Neural crest cell (in vitro differentiated cells): ENCODE measurements at regions not wholly inside any gene's neighbourhood (a gene's known extent, or its start where the extent isn't known, plus 50 kb on each side); places are given as distances from the start of the nearest gene placed in this dataset.

Experiments
- DNase-seq: peaks from one replicate; pipeline ENCODE4 v3.0.0; 2021; ENCODE audit warnings: low read depth, mixed read lengths, low spot score
- H3K27ac Mint-ChIP-seq: one replicate; pipeline ENCODE4 v1.8.0; 2021; ENCODE audit warnings: mild to moderate bottlenecking, mixed read lengths; ENCODE audit not compliant: unreplicated experiment
- H3K27me3 Mint-ChIP-seq: 2 replicates; pipeline ENCODE4 v1.8.0; 2021; ENCODE audit warnings: low read depth, mild to moderate bottlenecking, mixed read lengths
- H3K36me3 Mint-ChIP-seq: 2 replicates; pipeline ENCODE4 v1.8.0; 2021; ENCODE audit warnings: low read depth, mild to moderate bottlenecking, mixed read lengths
- H3K4me1 Mint-ChIP-seq: 2 replicates; pipeline ENCODE4 v1.8.0; 2021; ENCODE audit warnings: mixed read lengths
- H3K4me3 Mint-ChIP-seq: one replicate; pipeline ENCODE4 v1.8.0; 2021; ENCODE audit warnings: mild to moderate bottlenecking, mixed read lengths
- H3K9me3 Mint-ChIP-seq: 2 replicates; pipeline ENCODE4 v1.8.0; 2021; ENCODE audit warnings: mixed read lengths
- CTCF ChIP-seq: fragments of 200-600 bp; sonication (generic); conservative IDR thresholded peaks from 2 replicates; pipeline ENCODE4 v1.5.0; 2021; ENCODE audit warnings: antibody characterized with exemption, mild to moderate bottlenecking

DNA sequence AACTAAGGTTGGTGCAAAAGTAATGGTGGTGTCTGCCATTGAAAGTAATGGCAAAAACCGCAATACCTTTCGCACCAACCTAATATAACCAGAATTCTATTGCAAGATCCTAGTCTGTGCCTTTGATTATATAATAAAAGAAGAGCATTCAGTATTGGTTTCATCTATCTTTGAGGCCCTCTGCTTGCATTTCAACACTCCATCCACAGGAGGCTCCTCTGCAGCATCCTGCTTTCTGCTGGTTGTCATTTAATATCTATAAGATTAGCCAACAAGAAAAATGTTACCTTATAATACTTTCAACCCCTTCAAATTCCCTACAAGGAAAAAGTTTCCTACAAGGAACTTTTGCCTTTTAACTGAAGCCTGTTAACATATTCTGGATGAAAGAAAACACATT, 139.2 kb downstream of the CDCA7 start:
- H3K9me3 Mint-ChIP-seq, result no peaks in the 10 kb centered on the region
- H3K27ac Mint-ChIP-seq, result no peak overlapping the region
- no peaks in the 10 kb centered on the region for H3K4me1 Mint-ChIP-seq
- H3K27me3 Mint-ChIP-seq, result no peaks in the 10 kb centered on the region
- H3K4me3 Mint-ChIP-seq, result no peak overlapping the region
- H3K36me3 Mint-ChIP-seq, result no peaks in the 10 kb centered on the region
- no peak for TF ChIP-seq CTCF
- DNase-seq, result no peak

GRCh38 chr2:173496746-173497145, 142.1 kb downstream of the CDCA7 start:
- Mint-ChIP-seq H3K4me1 (no peaks in the 10 kb centered on the region), H3K36me3 (peaks cover 3% of the 10 kb centered on the region), H3K27me3 (no peaks in the 10 kb centered on the region), H3K9me3 (peaks cover 7% of the 10 kb centered on the region), H3K4me3 (no peak overlapping the region), H3K27ac (no peak overlapping the region)
- no peak for DNase-seq
- TF ChIP-seq CTCF, result no peak

DNA sequence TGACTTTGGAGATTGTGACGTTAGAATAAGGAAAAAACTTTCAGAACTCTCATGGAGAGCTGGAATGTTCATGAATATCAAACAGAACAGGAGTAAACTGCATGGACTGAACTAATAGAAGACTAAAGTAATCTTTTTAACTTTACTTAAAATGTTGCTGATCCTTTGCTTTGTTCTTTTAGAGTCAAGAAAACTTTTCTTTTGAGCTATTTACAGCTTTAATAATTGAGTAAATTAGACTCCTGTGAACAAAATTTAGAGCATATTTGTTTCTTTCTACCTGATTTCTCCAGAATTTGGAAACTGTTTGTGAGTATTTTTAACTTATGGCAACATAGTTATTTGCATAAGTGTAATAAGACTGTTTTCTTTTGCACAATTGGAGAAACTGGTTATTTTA, 146.3 kb downstream of the CDCA7 start:
- Mint-ChIP-seq H3K9me3 (peaks cover 12% of the 10 kb centered on the region), H3K4me1 (no peaks in the 10 kb centered on the region), H3K27ac (no peak overlapping the region), H3K27me3 (no peaks in the 10 kb centered on the region), H3K36me3 (peaks cover 7% of the 10 kb centered on the region), H3K4me3 (no peak overlapping the region)
- DNase-seq, result no peak
- TF ChIP-seq CTCF, result no peak

GRCh38 chr2:173502296-173502695, 147.6 kb downstream of the CDCA7 start:
- peaks cover 12% of the 10 kb centered on the region for H3K9me3 Mint-ChIP-seq
- H3K36me3 Mint-ChIP-seq, result peaks cover 7% of the 10 kb centered on the region
- H3K4me1 Mint-ChIP-seq, result no peaks in the 10 kb centered on the region
- TF ChIP-seq CTCF, result no peak
- no peak overlapping the region for H3K27ac Mint-ChIP-seq
- no peak for DNase-seq
- no peak overlapping the region for H3K4me3 Mint-ChIP-seq
- no peaks in the 10 kb centered on the region for H3K27me3 Mint-ChIP-seq

GRCh38 chr2:173511357-173511756, 156.7 kb downstream of the CDCA7 start:
- Mint-ChIP-seq H3K27me3 (no peaks in the 10 kb centered on the region), H3K9me3 (peaks cover 3% of the 10 kb centered on the region), H3K4me3 (no peak overlapping the region), H3K27ac (no peak overlapping the region), H3K36me3 (no peaks in the 10 kb centered on the region), H3K4me1 (peaks cover 8% of the 10 kb centered on the region)
- DNase-seq, result no peak
- no peak for TF ChIP-seq CTCF

- Mint-ChIP-seq H3K27ac (no peak overlapping the region), H3K36me3 (no peaks in the 10 kb centered on the region), H3K9me3 (peaks cover 3% of the 10 kb centered on the region), H3K4me1 (peaks cover 8% of the 10 kb centered on the region), H3K4me3 (no peak overlapping the region), H3K27me3 (no peaks in the 10 kb centered on the region)
- no peak for DNase-seq
- TF ChIP-seq CTCF, result no peak
Observed at GRCh38 chr2:173511942-173512341, 157.3 kb downstream of the CDCA7 start.
